Suprapubic skin (tissue), 4 donors: ENCODE measurements at regions not wholly inside any gene's neighbourhood (a gene's known extent, or its start where the extent isn't known, plus 50 kb on each side); places are given as distances from the start of the nearest gene placed in this dataset.

Source experiments
- CTCF ChIP-seq, 2 donors: fragments of 200-600 bp in 1 of 2; fragments of 450-650 bp in 1 of 2; sonication (generic) in 1 of 2; IDR thresholded peaks; one replicate each; pipeline ENCODE4 v1.5.1; 2016 to 2019; ENCODE audit warnings: antibody characterized with exemption in 2 of 2, mild to moderate bottlenecking in 1 of 2, moderate library complexity in 1 of 2
- EP300 ChIP-seq: sonication (generic); formaldehyde crosslinking; IDR thresholded peaks from one replicate; pipeline ENCODE4 v1.6.1; 2017; ENCODE audit warnings: antibody characterized with exemption
- POLR2A ChIP-seq, 2 donors: fragments of 450-650 bp; IDR thresholded peaks; one replicate each; pipeline ENCODE4 v1.6.1; 2017; ENCODE audit warnings: antibody characterized with exemption in 2 of 2, mild to moderate bottlenecking in 2 of 2, moderate library complexity in 2 of 2
- POLR2AphosphoS5 ChIP-seq, 3 donors: sonication (generic); formaldehyde crosslinking; IDR thresholded peaks; one replicate each; pipeline ENCODE4 v1.6.1; 2017; ENCODE audit warnings: antibody characterized with exemption in 3 of 3

- TF ChIP-seq POLR2A (IDR thresholded peaks at IDR 0.05) = no peak
- no peak for TF ChIP-seq CTCF (IDR thresholded peaks at IDR 0.05)
- no peak for TF ChIP-seq POLR2AphosphoS5 (IDR thresholded peaks at IDR 0.05)
- no peak for TF ChIP-seq EP300
Measured at GRCh38 chr12:25412735-25413134, 140.3 kb downstream of the LMNTD1 start.
